ENCODE measurements at regions not wholly inside any gene's neighbourhood (a gene's known extent, or its start where the extent isn't known, plus 50 kb on each side); places are given as distances from the start of the nearest gene placed in this dataset.

- Histone ChIP-seq H3K9me3 (no peaks in the 10 kb centered on the region), H3K36me3 (no peaks in the 10 kb centered on the region), H3K27me3 (peaks cover 0 to 20% (median 16%) of the 10 kb centered on the region in 7 donors), H3K27ac (no peak overlapping the region), H3K4me1 (peaks cover 0 to 9% (median 0%) of the 10 kb centered on the region in 9 donors), H3K4me3 (no peak overlapping the region)
- no peak for TF ChIP-seq CTCF (IDR thresholded peaks at IDR 0.05)
- intact Hi-C loops (cut with DNase I) = loop anchor here in 2 of 10 donors (5.0 to 10.0 kb wide), 2 partner anchors 122 to 734 kb away; no protein-coding TSS in a partner anchor
- WGBS, 2 donors = 41 to 49% methylated on average over 10 of the region's 10 CpGs
- DNase-seq = no peak
- ATAC-seq = peak in 2 of 8 donors; percentile 35 to 51
Observed at GRCh38 chr22:35148866-35149548, 83.0 kb downstream of the ISX start.

- Histone ChIP-seq H3K4me3 (no peak overlapping the region), H3K9me3 (no peaks in the 10 kb centered on the region), H3K27ac (no peak overlapping the region), H3K4me1 (peaks cover 0 to 9% (median 0%) of the 10 kb centered on the region in 9 donors), H3K36me3 (no peaks in the 10 kb centered on the region), H3K27me3 (peaks cover 0 to 32% (median 25%) of the 10 kb centered on the region in 7 donors)
- 48 to 51% methylated on average over 22 of the region's 22 CpGs for WGBS, 2 donors
- DNase-seq (peak; percentile 50 to 58), ATAC-seq (peak; percentile 28 to 81 (median 64))
- peak; percentile 52 to 84 (median 75) for TF ChIP-seq CTCF (IDR thresholded peaks at IDR 0.05)
- intact Hi-C loops (cut with DNase I) = loop anchor here in 2 of 10 donors (10.0 kb wide), 1 partner anchor 736 kb away; no protein-coding TSS in a partner anchor
Observed at GRCh38 chr22:35150183-35151107, 84.5 kb downstream of the ISX start.

DNA sequence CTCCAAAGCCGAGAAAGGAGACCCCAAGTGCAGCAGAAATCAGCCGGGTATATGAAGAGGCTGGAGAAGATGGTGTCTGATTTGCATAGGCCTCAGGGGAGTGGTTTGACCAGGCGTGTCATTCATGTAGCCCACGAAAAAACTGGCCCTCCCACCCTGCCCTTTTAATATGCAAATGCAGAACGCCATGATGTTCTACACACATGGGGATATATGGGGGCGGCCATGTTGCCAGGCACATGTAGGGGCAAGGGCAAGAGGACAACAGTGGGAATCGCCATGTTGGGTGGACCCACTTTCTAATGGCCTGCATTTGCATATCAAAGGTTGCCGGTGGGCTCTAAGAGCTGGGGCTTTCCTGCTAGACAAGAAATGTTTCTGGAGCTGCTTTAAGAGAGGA, 86.4 kb downstream of the ISX start:
- 66 to 85% methylated on average over 8 of the region's 8 CpGs for WGBS, 2 donors
- intact Hi-C loops (cut with DNase I) = loop anchor here in 2 of 10 donors (10.0 kb wide), 1 partner anchor 738 kb away; no protein-coding TSS in a partner anchor

More for the DNA sequence above, 86.4 kb downstream of the ISX start:
- DNase-seq (no peak), ATAC-seq (no peak)
- Histone ChIP-seq H3K27ac (no peak overlapping the region), H3K4me1 (peaks cover 0 to 9% (median 0%) of the 10 kb centered on the region in 9 donors), H3K36me3 (no peaks in the 10 kb centered on the region), H3K9me3 (no peaks in the 10 kb centered on the region), H3K27me3 (peaks cover 0 to 44% (median 32%) of the 10 kb centered on the region in 7 donors), H3K4me3 (no peak overlapping the region)
- no peak for TF ChIP-seq CTCF (IDR thresholded peaks at IDR 0.05)
